ENCODE measurements at regions not wholly inside any gene's neighbourhood (a gene's known extent, or its start where the extent isn't known, plus 50 kb on each side); places are given as distances from the start of the nearest gene placed in this dataset.

- FAIRE-seq (no peak), DNase-seq (ENCODE audit: low read depth) (no peak)
Observed at GRCh38 chr11:27838674-27839073, 138.4 kb upstream of the BDNF start.

GRCh38 chr11:27837895-27838563 lies 137.8 kb upstream of the BDNF start:
- Histone ChIP-seq H3K27me3 (ENCODE audit: control insufficient read depth, insufficient read depth, low read length) (no peaks in the 10 kb centered on the region), H3K4me3 (ENCODE audit: low read depth, low read length) (no peak overlapping the region), H3K36me3 (ENCODE audit: control insufficient read depth, insufficient read depth, low read length) (no peaks in the 10 kb centered on the region)
- FAIRE-seq, result no peak
- TF ChIP-seq CTCF (IDR thresholded peaks at IDR 0.05; ENCODE audit: insufficient read depth, low read length, severe bottlenecking), result no peak
- DNase-seq (ENCODE audit: low read depth), result no peak

More at GRCh38 chr11:27838674-27839073, 138.4 kb upstream of the BDNF start:
- Histone ChIP-seq H3K4me3 (ENCODE audit: low read depth, low read length) (no peak overlapping the region), H3K27me3 (ENCODE audit: control insufficient read depth, insufficient read depth, low read length) (no peaks in the 10 kb centered on the region), H3K36me3 (ENCODE audit: control insufficient read depth, insufficient read depth, low read length) (no peaks in the 10 kb centered on the region)
- no peak for TF ChIP-seq CTCF (IDR thresholded peaks at IDR 0.05; ENCODE audit: insufficient read depth, low read length, severe bottlenecking)

- FAIRE-seq (no peak), DNase-seq (ENCODE audit: low read depth) (no peak)
- no peak for TF ChIP-seq CTCF (IDR thresholded peaks at IDR 0.05; ENCODE audit: insufficient read depth, low read length, severe bottlenecking)
- H3K4me3 ChIP-seq (ENCODE audit: low read depth, low read length), result no peak overlapping the region
- H3K27me3 ChIP-seq (ENCODE audit: control insufficient read depth, insufficient read depth, low read length), result no peaks in the 10 kb centered on the region
- no peaks in the 10 kb centered on the region for H3K36me3 ChIP-seq (ENCODE audit: control insufficient read depth, insufficient read depth, low read length)
Observed at GRCh38 chr11:27830206-27830605, 130.0 kb upstream of the BDNF start.

- TF ChIP-seq CTCF (IDR thresholded peaks at IDR 0.05; ENCODE audit: insufficient read depth, low read length, severe bottlenecking), result no peak
- no peaks in the 10 kb centered on the region for H3K27me3 ChIP-seq (ENCODE audit: control insufficient read depth, insufficient read depth, low read length)
- no peaks in the 10 kb centered on the region for H3K36me3 ChIP-seq (ENCODE audit: control insufficient read depth, insufficient read depth, low read length)
- FAIRE-seq (no peak), DNase-seq (ENCODE audit: low read depth) (peak; percentile 3)
- H3K4me3 ChIP-seq (ENCODE audit: low read depth, low read length), result no peak overlapping the region
Observed at GRCh38 chr11:27820249-27820648, 120.0 kb upstream of the BDNF start.

- FAIRE-seq (no peak), DNase-seq (ENCODE audit: low read depth) (no peak)
- H3K27me3 ChIP-seq (ENCODE audit: control insufficient read depth, insufficient read depth, low read length), result no peaks in the 10 kb centered on the region
- H3K4me3 ChIP-seq (ENCODE audit: low read depth, low read length), result no peak overlapping the region
- TF ChIP-seq CTCF (IDR thresholded peaks at IDR 0.05; ENCODE audit: insufficient read depth, low read length, severe bottlenecking), result no peak
- no peaks in the 10 kb centered on the region for H3K36me3 ChIP-seq (ENCODE audit: control insufficient read depth, insufficient read depth, low read length)
Observed at GRCh38 chr11:27816197-27816596, 115.9 kb upstream of the BDNF start.

GRCh38 chr11:27812341-27812740 lies 112.1 kb upstream of the BDNF start:
- TF ChIP-seq CTCF (IDR thresholded peaks at IDR 0.05; ENCODE audit: insufficient read depth, low read length, severe bottlenecking), result no peak
- DNase-seq (ENCODE audit: low read depth) (no peak), FAIRE-seq (no peak)
- Histone ChIP-seq H3K27me3 (ENCODE audit: control insufficient read depth, insufficient read depth, low read length) (no peaks in the 10 kb centered on the region), H3K4me3 (ENCODE audit: low read depth, low read length) (no peak overlapping the region), H3K36me3 (ENCODE audit: control insufficient read depth, insufficient read depth, low read length) (no peaks in the 10 kb centered on the region)

All from bronchial epithelial cell (primary cell).